SH-SY5Y (cell line): ENCODE measurements at regions not wholly inside any gene's neighbourhood (a gene's known extent, or its start where the extent isn't known, plus 50 kb on each side); places are given as distances from the start of the nearest gene placed in this dataset.

Source experiments
- GATA2 ChIP-seq: IDR thresholded peaks from 2 replicates; pipeline ENCODE4 v1.6.1; 2011; ENCODE audit warnings: mild to moderate bottlenecking, low read depth, low read length
- GATA3 ChIP-seq: IDR thresholded peaks from 2 replicates; pipeline ENCODE4 v1.6.1; 2011; ENCODE audit warnings: low read depth, mild to moderate bottlenecking, low read length, moderate library complexity

DNA sequence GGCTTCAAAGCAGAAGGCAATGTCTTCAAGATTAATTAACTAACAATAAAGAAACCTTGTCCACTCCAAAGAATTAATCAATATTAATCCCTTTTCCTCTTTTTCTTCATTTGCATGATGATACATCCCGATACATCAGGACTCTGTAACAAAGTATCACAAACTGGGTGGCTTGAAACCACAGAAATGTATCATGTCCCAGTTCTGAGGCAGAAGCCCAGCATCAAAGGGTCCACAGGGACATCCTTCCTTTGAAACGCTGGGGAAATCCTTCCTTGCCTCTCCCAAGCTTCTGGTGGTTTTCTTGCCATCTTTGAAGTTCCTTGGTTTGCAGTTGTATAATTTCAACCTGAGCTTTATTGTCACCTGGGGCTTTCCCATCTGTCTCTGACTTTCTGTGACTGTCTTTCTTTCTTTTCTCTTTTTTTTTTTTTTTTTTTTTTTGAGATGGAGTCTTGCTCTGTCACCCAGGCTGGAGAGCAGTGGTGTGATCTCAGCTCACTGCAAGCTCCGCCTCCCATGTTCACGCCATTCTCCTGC, 210.2 kb upstream of the ADARB2 start:
- TF ChIP-seq GATA2 (no peak), GATA3 (no peak)

DNA sequence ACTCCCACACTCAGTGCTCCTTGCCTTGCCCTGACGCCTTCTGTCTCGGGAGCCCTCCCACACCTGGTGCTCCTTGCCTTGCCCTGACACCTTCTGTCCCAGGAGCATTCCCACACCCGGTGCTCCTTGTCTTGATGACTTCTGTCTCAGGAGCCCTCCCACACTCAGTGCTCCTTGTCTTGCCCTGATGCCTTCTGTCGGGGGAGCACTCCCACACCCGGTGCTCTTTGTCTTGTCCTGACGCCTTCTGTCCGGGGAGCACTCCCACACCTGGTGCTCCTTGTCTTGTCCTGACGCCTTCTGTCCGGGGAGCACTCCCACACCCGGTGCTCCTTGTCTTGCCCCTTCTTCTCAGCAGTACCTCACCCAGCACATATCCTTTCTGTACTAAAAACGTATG, 207.2 kb upstream of the ADARB2 start:
- TF ChIP-seq GATA3 (no peak), GATA2 (no peak)

DNA sequence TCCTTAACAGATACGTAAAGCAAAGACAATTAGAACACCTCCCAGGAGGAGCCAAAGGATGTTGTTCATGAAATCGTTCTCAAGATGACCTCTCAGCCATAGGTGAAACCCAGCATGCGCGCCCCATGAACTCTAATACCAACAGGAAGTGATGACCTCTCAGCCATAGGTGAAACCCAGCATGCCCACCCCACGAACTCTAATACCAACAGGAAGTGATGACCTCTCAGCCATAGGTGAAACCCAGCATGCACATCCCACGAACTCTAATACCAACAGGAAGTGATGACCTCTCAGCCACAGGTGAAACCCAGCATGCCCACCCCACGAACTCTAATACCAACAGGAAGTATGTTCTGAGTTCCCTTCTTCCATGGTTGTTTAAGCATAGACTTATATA, 205.2 kb upstream of the ADARB2 start:
- TF ChIP-seq GATA3: no peak
- TF ChIP-seq GATA2: no peak

DNA sequence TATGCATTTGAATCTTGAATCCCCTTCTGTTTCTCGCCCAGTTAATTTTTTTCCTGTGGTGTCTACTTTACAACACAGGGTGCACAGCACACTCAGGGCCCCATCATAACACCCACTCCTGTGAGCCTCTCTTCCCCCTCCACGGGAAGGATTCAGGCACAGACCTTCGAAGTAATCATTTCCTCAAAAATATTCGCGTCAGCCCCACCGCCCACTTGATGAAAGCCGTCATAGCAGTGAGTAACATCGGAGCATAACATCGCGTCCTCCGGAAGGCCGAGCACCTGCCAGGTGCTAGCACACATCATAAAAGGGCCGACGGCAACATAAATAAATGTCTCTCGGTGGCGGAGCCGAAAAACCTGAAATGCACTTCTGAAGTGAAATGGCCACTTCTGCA, 201.7 kb upstream of the ADARB2 start:
- TF ChIP-seq GATA2: no peak
- TF ChIP-seq GATA3: no peak

GRCh38 chr10:1938317-1938716, 201.0 kb upstream of the ADARB2 start:
- no peak for TF ChIP-seq GATA2
- no peak for TF ChIP-seq GATA3

GRCh38 chr10:1935912-1936311, 198.6 kb upstream of the ADARB2 start:
- no peak for TF ChIP-seq GATA3
- no peak for TF ChIP-seq GATA2

DNA sequence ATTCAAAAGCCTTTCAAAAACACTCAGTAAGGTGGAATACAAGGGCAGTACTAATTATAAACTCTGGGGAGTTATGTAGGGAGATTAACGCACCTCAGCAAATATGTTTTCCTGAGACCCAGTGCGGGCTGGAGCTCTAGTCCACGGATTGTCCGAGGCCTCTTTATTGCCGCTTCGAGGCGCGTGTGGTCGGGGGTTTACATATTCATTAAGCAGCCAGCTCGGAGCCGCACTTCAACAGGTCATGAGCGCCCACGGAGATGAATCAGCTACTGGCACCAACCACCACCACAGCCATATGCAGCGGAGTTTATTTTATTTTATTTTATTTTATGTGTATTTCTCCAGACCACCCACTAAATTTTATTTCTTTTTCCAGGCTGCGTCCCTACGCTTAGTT, 195.9 kb upstream of the ADARB2 start:
- no peak for TF ChIP-seq GATA3
- no peak for TF ChIP-seq GATA2

GRCh38 chr10:1932692-1933094, 195.4 kb upstream of the ADARB2 start:
- no peak for TF ChIP-seq GATA2
- no peak for TF ChIP-seq GATA3

- no peak for TF ChIP-seq GATA3
- TF ChIP-seq GATA2: no peak
Observed at GRCh38 chr10:1928606-1929005, 191.3 kb upstream of the ADARB2 start.

- TF ChIP-seq GATA3 (no peak), GATA2 (no peak)
Observed at GRCh38 chr10:1923998-1924397, 186.7 kb upstream of the ADARB2 start.

- no peak for TF ChIP-seq GATA2
- TF ChIP-seq GATA3: no peak
Observed at GRCh38 chr10:1923586-1923985, 186.3 kb upstream of the ADARB2 start.

GRCh38 chr10:1920941-1921340, 183.6 kb upstream of the ADARB2 start:
- TF ChIP-seq GATA2 (no peak), GATA3 (no peak)

DNA sequence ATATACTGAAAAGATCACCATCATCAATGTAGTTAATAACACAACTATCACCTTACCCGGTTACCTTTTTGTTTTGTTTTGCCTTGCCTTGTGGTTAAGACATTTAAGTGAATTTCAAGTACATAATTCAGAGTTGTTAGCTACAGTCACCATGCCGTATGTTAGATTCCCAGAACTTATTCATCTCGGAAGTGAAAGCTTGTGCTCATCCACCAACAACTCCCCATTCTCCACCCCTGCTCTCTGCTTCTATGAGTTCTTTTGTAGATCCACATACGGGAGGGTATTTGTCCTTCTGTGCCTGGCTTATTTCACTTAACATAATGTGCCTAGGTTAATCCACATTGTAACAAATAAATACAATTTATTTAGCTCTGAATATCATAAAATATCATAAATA, 182.8 kb upstream of the ADARB2 start:
- TF ChIP-seq GATA3: no peak
- no peak for TF ChIP-seq GATA2

GRCh38 chr10:1911771-1912170, 174.4 kb upstream of the ADARB2 start:
- TF ChIP-seq GATA2 (no peak), GATA3 (no peak)

GRCh38 chr10:1903982-1904381, 166.7 kb upstream of the ADARB2 start:
- no peak for TF ChIP-seq GATA3
- no peak for TF ChIP-seq GATA2

DNA sequence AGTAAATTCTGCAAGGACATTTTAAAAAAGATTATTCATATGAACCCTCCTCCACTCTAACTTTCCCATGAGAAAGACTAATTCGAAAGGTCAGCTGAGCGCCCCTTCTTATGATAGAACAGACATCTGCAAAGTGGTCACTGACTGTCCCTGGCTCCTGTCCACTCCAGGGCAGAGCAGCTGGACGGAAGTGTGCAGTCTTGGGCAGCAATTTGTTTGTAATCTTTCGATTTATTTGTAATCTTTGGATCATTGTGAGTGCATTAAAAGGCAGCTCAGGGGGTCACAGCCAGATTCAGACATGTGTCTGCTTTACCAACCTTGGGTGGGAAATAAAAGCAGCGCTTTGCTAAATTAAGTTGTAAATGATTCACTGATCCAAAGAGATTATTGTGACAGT, 158.8 kb upstream of the ADARB2 start:
- peak; percentile 72; the same call in 1 of the 2 replicates for TF ChIP-seq GATA3
- TF ChIP-seq GATA2: peak; percentile 84
